HL-60 (cell line): ENCODE measurements at regions not wholly inside any gene's neighbourhood (a gene's known extent, or its start where the extent isn't known, plus 50 kb on each side); places are given as distances from the start of the nearest gene placed in this dataset.

Experiments
- DNase-seq, 2 experiments: peaks; one replicate each; pipeline ENCODE4 v3.0.0-alpha.2; 2010 to 2020; ENCODE audit warnings: low read depth in 1 of 2, low spot score in 1 of 2
- H3K27ac ChIP-seq: fragments of 250-450 bp; sonication (Bioruptor Pico); replicated peaks from 2 replicates; pipeline ENCODE4 v1.5.1; 2020; ENCODE audit warnings: mild to moderate bottlenecking, moderate library complexity
- H3K27me3 ChIP-seq: fragments of 250-450 bp; sonication (Bioruptor Pico); 2 replicates; pipeline ENCODE4 v1.5.1; 2021; ENCODE audit warnings: mild to moderate bottlenecking, moderate library complexity; ENCODE audit not compliant: insufficient read depth, poor library complexity, severe bottlenecking
- H3K4me3 ChIP-seq: replicated peaks from 2 replicates; pipeline ENCODE4 v1.5.1; 2011; ENCODE audit warnings: mild to moderate bottlenecking, control low read depth, low read length; ENCODE audit not compliant: insufficient read depth
- GABPA ChIP-seq: IDR thresholded peaks from 2 replicates; pipeline ENCODE4 v1.6.1; 2012; ENCODE audit warnings: low read depth
- POLR2AphosphoS5 ChIP-seq: IDR thresholded peaks from 2 replicates; pipeline ENCODE4 v1.6.1; 2012; ENCODE audit warnings: low read depth
- REST ChIP-seq: IDR thresholded peaks from 2 replicates; pipeline ENCODE4 v1.6.1; 2012; ENCODE audit warnings: low read depth; ENCODE audit not compliant: insufficient replicate concordance
- SPI1 ChIP-seq: IDR thresholded peaks from 2 replicates; pipeline ENCODE4 v1.6.1; 2012; ENCODE audit warnings: low read depth, mild to moderate bottlenecking, borderline replicate concordance
- TF ChIP-seq, protein P1 (sequence below): IDR thresholded peaks from one replicate; pipeline ENCODE4 v1.5.1; 2011; ENCODE audit warnings: low read length, control low read depth, inconsistent platforms; ENCODE audit not compliant: insufficient read depth

GRCh38 chr10:65301181-65301580 is 1624.7 kb upstream of the LRRTM3 start:
- no peak overlapping the region for H3K4me3 ChIP-seq
- H3K27me3 ChIP-seq = no peaks in the 10 kb centered on the region
- no peak for DNase-seq
- no peak overlapping the region for H3K27ac ChIP-seq
- no peak for TF ChIP-seq SPI1
- no peak for TF ChIP-seq REST
- TF ChIP-seq POLR2AphosphoS5 = no peak
- TF ChIP-seq, protein P1, sequence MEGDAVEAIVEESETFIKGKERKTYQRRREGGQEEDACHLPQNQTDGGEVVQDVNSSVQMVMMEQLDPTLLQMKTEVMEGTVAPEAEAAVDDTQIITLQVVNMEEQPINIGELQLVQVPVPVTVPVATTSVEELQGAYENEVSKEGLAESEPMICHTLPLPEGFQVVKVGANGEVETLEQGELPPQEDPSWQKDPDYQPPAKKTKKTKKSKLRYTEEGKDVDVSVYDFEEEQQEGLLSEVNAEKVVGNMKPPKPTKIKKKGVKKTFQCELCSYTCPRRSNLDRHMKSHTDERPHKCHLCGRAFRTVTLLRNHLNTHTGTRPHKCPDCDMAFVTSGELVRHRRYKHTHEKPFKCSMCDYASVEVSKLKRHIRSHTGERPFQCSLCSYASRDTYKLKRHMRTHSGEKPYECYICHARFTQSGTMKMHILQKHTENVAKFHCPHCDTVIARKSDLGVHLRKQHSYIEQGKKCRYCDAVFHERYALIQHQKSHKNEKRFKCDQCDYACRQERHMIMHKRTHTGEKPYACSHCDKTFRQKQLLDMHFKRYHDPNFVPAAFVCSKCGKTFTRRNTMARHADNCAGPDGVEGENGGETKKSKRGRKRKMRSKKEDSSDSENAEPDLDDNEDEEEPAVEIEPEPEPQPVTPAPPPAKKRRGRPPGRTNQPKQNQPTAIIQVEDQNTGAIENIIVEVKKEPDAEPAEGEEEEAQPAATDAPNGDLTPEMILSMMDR = no peak
- TF ChIP-seq GABPA = no peak

DNA sequence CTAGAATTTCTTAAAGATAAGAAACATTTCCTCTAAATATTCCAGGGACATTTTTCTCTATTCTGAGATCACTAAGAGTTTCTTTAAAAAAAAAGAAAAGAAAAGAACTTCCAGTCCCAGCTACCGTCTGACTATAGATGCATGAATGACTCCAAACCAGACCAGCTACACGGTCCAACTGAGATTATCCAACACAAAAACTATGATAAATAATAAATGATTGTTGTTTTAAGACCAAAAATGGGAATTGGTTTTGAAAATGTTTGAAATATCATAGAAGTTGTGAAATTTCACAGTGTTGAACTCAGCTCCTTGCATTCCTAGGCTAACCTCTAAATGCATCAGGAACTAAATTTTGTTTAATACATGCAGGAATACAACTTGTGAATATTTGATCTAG is 1619.6 kb upstream of the LRRTM3 start:
- H3K27me3 ChIP-seq = no peaks in the 10 kb centered on the region
- no peak for DNase-seq
- TF ChIP-seq, protein P1 = no peak
- TF ChIP-seq REST (no peak), SPI1 (no peak), POLR2AphosphoS5 (no peak), GABPA (no peak)
- no peak overlapping the region for H3K4me3 ChIP-seq
- no peak overlapping the region for H3K27ac ChIP-seq

GRCh38 chr10:65312876-65313275 is 1613.0 kb upstream of the LRRTM3 start:
- no peaks in the 10 kb centered on the region for H3K27me3 ChIP-seq
- DNase-seq = no peak
- TF ChIP-seq REST = no peak
- TF ChIP-seq SPI1 = no peak
- TF ChIP-seq GABPA = no peak
- TF ChIP-seq, protein P1 = no peak
- TF ChIP-seq POLR2AphosphoS5 = no peak
- no peak overlapping the region for H3K27ac ChIP-seq
- no peak overlapping the region for H3K4me3 ChIP-seq
